ENCODE measurements at regions not wholly inside any gene's neighbourhood (a gene's known extent, or its start where the extent isn't known, plus 50 kb on each side); places are given as distances from the start of the nearest gene placed in this dataset.

GRCh38 chr2:52520644-52521043, 1247.0 kb upstream of the CHAC2 start:
- Histone ChIP-seq H3K4me1 (no peaks in the 10 kb centered on the region), H3K36me3 (no peaks in the 10 kb centered on the region), H3K9me3 (peaks cover 0 to 14% (median 0%) of the 10 kb centered on the region in 11 donors), H3K27ac (no peak overlapping the region), H3K4me3 (no peak overlapping the region), H3K27me3 (no peaks in the 10 kb centered on the region)
- DNase-seq: no peak
- TF ChIP-seq CTCF (IDR thresholded peaks at IDR 0.05): no peak
- intact Hi-C loops (cut with DNase I): loop anchor here in 2 of 10 donors (2.0 kb wide), 1 partner anchor 38 kb away; no protein-coding TSS in a partner anchor
- ATAC-seq: no peak
- 79 to 89% methylated on average over 1 of the region's 1 CpG for WGBS, 2 donors

GRCh38 chr2:52518678-52519077, 1248.9 kb upstream of the CHAC2 start:
- intact Hi-C loops (cut with DNase I): no loop called here
- no peak overlapping the region for H3K4me3 ChIP-seq
- H3K9me3 ChIP-seq: peaks cover 0 to 10% (median 0%) of the 10 kb centered on the region in 11 donors
- H3K27me3 ChIP-seq: no peaks in the 10 kb centered on the region
- no peak for ATAC-seq
- DNase-seq: no peak
- no peak overlapping the region for H3K27ac ChIP-seq
- no peaks in the 10 kb centered on the region for H3K36me3 ChIP-seq
- no peak for TF ChIP-seq CTCF (IDR thresholded peaks at IDR 0.05)
- H3K4me1 ChIP-seq: no peaks in the 10 kb centered on the region

GRCh38 chr2:52512760-52513159, 1254.8 kb upstream of the CHAC2 start:
- intact Hi-C loops (cut with DNase I): no loop called here
- no peak overlapping the region for H3K4me3 ChIP-seq
- DNase-seq (no peak), ATAC-seq (no peak)
- no peaks in the 10 kb centered on the region for H3K4me1 ChIP-seq
- no peak overlapping the region for H3K27ac ChIP-seq
- H3K9me3 ChIP-seq: peaks cover 0 to 18% (median 0%) of the 10 kb centered on the region in 11 donors
- H3K27me3 ChIP-seq: no peaks in the 10 kb centered on the region
- WGBS, 2 donors: 90 to 92% methylated on average over 5 of the region's 5 CpGs
- TF ChIP-seq CTCF (IDR thresholded peaks at IDR 0.05): no peak
- no peaks in the 10 kb centered on the region for H3K36me3 ChIP-seq

GRCh38 chr2:52510432-52510831, 1257.2 kb upstream of the CHAC2 start:
- DNase-seq: no peak
- no peak overlapping the region for H3K4me3 ChIP-seq
- H3K27ac ChIP-seq: no peak overlapping the region
- intact Hi-C loops (cut with DNase I): no loop called here
- 90 to 95% methylated on average over 1 of the region's 1 CpG for whole genome bisulfite sequencing, 2 donors
- H3K9me3 ChIP-seq: peaks cover 0 to 18% (median 0%) of the 10 kb centered on the region in 11 donors
- TF ChIP-seq CTCF (IDR thresholded peaks at IDR 0.05): no peak
- no peaks in the 10 kb centered on the region for H3K4me1 ChIP-seq
- H3K27me3 ChIP-seq: no peaks in the 10 kb centered on the region
- no peaks in the 10 kb centered on the region for H3K36me3 ChIP-seq
- no peak for ATAC-seq
